BLaER1 treated with 17β-estradiol and CSF1 and Interleukin-3, amounts not matched to agents 10 nM and 100 nM (cell line): ENCODE measurements at regions not wholly inside any gene's neighbourhood (a gene's known extent, or its start where the extent isn't known, plus 50 kb on each side); places are given as distances from the start of the nearest gene placed in this dataset.

Experiments used
- H3K27ac ChIP-seq, 11 experiments: shearing (Covaris generic); formaldehyde crosslinking; 2 replicates each; pipeline ENCODE4 v1.8.1; 2022
- H3K27me3 ChIP-seq, 11 experiments: shearing (Covaris generic); formaldehyde crosslinking; 2 replicates each; pipeline ENCODE4 v1.8.1; 2022
- H3K36me3 ChIP-seq, 11 experiments: shearing (Covaris generic); formaldehyde crosslinking; 2 replicates each; pipeline ENCODE4 v1.8.1; 2022
- H3K4me1 ChIP-seq, 10 experiments: shearing (Covaris generic); formaldehyde crosslinking; 2 replicates each; pipeline ENCODE4 v1.8.1; 2022
- H3K4me2 ChIP-seq, 11 experiments: shearing (Covaris generic); formaldehyde crosslinking; 2 replicates each; pipeline ENCODE4 v1.8.1; 2022
- H3K4me3 ChIP-seq, 10 experiments: shearing (Covaris generic); formaldehyde crosslinking; 2 replicates each; pipeline ENCODE4 v1.8.1; 2022
- H3K9ac ChIP-seq, 11 experiments: shearing (Covaris generic); formaldehyde crosslinking; 2 replicates each; pipeline ENCODE4 v1.8.1; 2022
- H3K9me3 ChIP-seq, 11 experiments: shearing (Covaris generic); formaldehyde crosslinking; replicated peaks in 1 of 11; 2 replicates each; pipeline ENCODE4 v1.8.1; 2022
- H4K20me1 ChIP-seq, 11 experiments: shearing (Covaris generic); formaldehyde crosslinking; 2 replicates each; pipeline ENCODE4 v1.8.1; 2022
- Cebpa-rat ChIP-seq, 11 experiments: shearing (Covaris generic); IDR thresholded peaks; 2 replicates each; pipeline ENCODE4 v1.8.1; 2022

DNA sequence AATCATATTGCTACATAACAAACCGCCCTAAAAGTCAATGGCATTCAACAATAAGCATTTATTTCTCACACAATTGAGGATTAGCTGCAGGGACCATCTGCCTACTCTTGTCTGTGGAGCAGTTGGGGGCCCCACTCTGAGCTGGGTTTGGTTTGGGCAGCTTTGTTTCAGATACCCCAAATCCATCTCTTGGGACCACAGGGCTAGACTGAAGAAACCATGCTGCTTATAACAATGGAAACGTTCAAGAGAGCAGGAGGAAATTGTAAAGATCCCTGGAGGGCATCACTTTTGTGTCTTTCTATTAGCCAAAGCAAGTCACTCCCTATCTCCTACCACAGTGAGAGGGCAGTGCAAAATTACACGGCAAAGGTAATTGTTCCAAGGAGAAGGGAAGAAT, 146.5 kb upstream of the MGAT5 start:
- TF ChIP-seq Cebpa-rat (IDR thresholded peaks at IDR 0.05): no peak
- H4K20me1 ChIP-seq: no peaks in the 10 kb centered on the region
- H3K4me3 ChIP-seq: no peak overlapping the region
- peaks cover 0 to 6% (median 0%) of the 10 kb centered on the region in 11 experiments; a peak in 1 of 22 replicates for H3K36me3 ChIP-seq
- peak overlapping the region; percentile 41 to 79 (median 71); a peak in 21 of 22 replicates for H3K4me2 ChIP-seq
- peak overlapping the region in 9 of 11 experiments; percentile 23 to 70 (median 31); a peak in 11 of 22 replicates for H3K27ac ChIP-seq
- peaks cover 15 to 34% (median 28%) of the 10 kb centered on the region in 11 experiments; a peak in 21 of 22 replicates for H3K9me3 ChIP-seq
- peak overlapping the region in 1 of 11 experiments; percentile 35; a peak in 1 of 22 replicates for H3K9ac ChIP-seq
- no peaks in the 10 kb centered on the region for H3K27me3 ChIP-seq
- peaks cover 20 to 37% (median 24%) of the 10 kb centered on the region in 10 experiments for H3K4me1 ChIP-seq

DNA sequence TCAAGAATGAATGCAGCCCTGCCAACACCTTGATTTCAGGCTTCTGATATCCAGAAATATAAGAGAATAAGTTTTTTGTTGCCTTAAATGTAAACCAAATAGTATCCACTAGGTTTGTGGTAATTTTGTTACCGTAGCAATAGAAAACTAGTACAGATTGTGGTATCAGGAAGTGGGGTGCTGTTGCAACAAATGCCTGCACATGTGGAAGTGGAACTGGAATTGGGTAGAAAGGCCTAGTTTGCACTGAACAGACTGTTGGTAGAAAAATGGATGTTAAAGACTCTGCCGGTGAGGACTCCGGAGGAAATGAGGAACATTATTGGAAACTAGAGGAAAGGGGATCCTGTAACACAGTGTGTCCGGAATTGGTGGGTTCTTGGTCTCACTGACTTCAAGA, 145.8 kb upstream of the MGAT5 start:
- Histone ChIP-seq H4K20me1 (no peaks in the 10 kb centered on the region), H3K4me2 (peak overlapping the region; percentile 41 to 79 (median 71)), H3K9ac (peak overlapping the region in 3 of 11 experiments; percentile 6 to 33 (median 27); a peak in 3 of 22 replicates), H3K4me1 (peaks cover 20 to 39% (median 24%) of the 10 kb centered on the region in 10 experiments), H3K27me3 (no peaks in the 10 kb centered on the region), H3K9me3 (peaks cover 15 to 34% (median 28%) of the 10 kb centered on the region in 11 experiments; a peak in 21 of 22 replicates), H3K4me3 (no peak overlapping the region), H3K27ac (peak overlapping the region; percentile 23 to 70 (median 46); a peak in 14 of 22 replicates), H3K36me3 (peaks cover 0 to 6% (median 0%) of the 10 kb centered on the region in 11 experiments; a peak in 1 of 22 replicates)
- peak in 3 of 11 experiments; percentile 26 to 32 (median 29); a peak in 1 of 22 replicates for TF ChIP-seq Cebpa-rat (IDR thresholded peaks at IDR 0.05)

DNA sequence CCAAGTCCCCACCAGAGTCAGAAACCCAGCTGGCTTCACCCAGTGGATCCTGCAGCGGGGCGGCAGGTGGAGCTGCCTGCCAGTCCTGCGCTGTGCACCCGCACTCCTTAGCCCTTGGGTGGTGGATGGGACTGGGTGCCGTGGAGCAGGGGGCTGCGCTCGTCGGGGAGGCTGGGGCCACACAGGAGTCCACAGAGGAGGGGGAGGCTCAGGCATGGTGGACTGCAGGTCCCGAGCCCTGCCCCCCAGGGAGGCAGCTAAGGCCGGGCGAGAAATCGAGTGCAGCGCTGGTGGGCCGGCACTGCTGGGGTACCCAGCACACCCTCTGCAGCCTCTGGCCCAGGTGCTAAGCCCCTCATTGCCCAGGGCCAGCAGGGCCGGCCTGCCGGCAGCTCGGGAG, 144.6 kb upstream of the MGAT5 start:
- no peak overlapping the region; a peak in 1 of 22 replicates for H3K4me2 ChIP-seq
- H3K27ac ChIP-seq: no peak overlapping the region
- no peak overlapping the region for H3K9ac ChIP-seq
- H3K27me3 ChIP-seq: no peaks in the 10 kb centered on the region
- peaks cover 20 to 39% (median 24%) of the 10 kb centered on the region in 10 experiments for H3K4me1 ChIP-seq
- no peak for TF ChIP-seq Cebpa-rat (IDR thresholded peaks at IDR 0.05)
- peaks cover 15 to 34% (median 28%) of the 10 kb centered on the region in 11 experiments; a peak in 21 of 22 replicates for H3K9me3 ChIP-seq
- H3K36me3 ChIP-seq: peaks cover 0 to 6% (median 0%) of the 10 kb centered on the region in 11 experiments; a peak in 1 of 22 replicates
- H3K4me3 ChIP-seq: 0 out of 20 replicates have a peak overlapping the region, but pooled peaks of 1 of the 10 experiments have one; percentile 4
- no peaks in the 10 kb centered on the region for H4K20me1 ChIP-seq

- no peak for TF ChIP-seq Cebpa-rat (IDR thresholded peaks at IDR 0.05)
- Histone ChIP-seq H4K20me1 (no peaks in the 10 kb centered on the region), H3K27me3 (no peaks in the 10 kb centered on the region), H3K9ac (no peak overlapping the region), H3K4me1 (peaks cover 20 to 39% (median 24%) of the 10 kb centered on the region in 10 experiments), H3K36me3 (peaks cover 0 to 6% (median 0%) of the 10 kb centered on the region in 11 experiments; a peak in 1 of 22 replicates), H3K4me3 (peak overlapping the region in 1 of 10 experiments; percentile 4; a peak in 1 of 20 replicates), H3K9me3 (peaks cover 15 to 34% (median 28%) of the 10 kb centered on the region in 11 experiments; a peak in 21 of 22 replicates), H3K4me2 (no peak overlapping the region), H3K27ac (no peak overlapping the region)
These were observed 144.1 kb upstream of the MGAT5 start for GRCh38 chr2:134109725-134110124.

GRCh38 chr2:134110532-134110931, 143.3 kb upstream of the MGAT5 start:
- H3K36me3 ChIP-seq: peaks cover 0 to 6% (median 0%) of the 10 kb centered on the region in 11 experiments; a peak in 1 of 22 replicates
- peak overlapping the region in 3 of 11 experiments; percentile 5 to 61 (median 41); a peak in 3 of 22 replicates for H3K27ac ChIP-seq
- peaks cover 15 to 33% (median 28%) of the 10 kb centered on the region in 11 experiments; a peak in 21 of 22 replicates for H3K9me3 ChIP-seq
- no peak overlapping the region for H3K9ac ChIP-seq
- H3K4me3 ChIP-seq: peak overlapping the region in 1 of 10 experiments; percentile 4; a peak in 1 of 20 replicates
- peaks cover 20 to 39% (median 24%) of the 10 kb centered on the region in 10 experiments for H3K4me1 ChIP-seq
- H3K27me3 ChIP-seq: no peaks in the 10 kb centered on the region
- H4K20me1 ChIP-seq: no peaks in the 10 kb centered on the region
- H3K4me2 ChIP-seq: peak overlapping the region in 2 of 11 experiments; percentile 7 to 54; a peak in 2 of 22 replicates
- TF ChIP-seq Cebpa-rat (IDR thresholded peaks at IDR 0.05): no peak

GRCh38 chr2:134117676-134118075, 136.2 kb upstream of the MGAT5 start:
- peak overlapping the region in 5 of 11 experiments; percentile 62 to 95 (median 92); a peak in 10 of 22 replicates for H3K27ac ChIP-seq
- TF ChIP-seq Cebpa-rat (IDR thresholded peaks at IDR 0.05): peak in 5 of 11 experiments; percentile 14 to 63 (median 42); a peak in 6 of 22 replicates
- H3K4me3 ChIP-seq: no peak overlapping the region
- H3K36me3 ChIP-seq: peaks cover 0 to 2% (median 0%) of the 10 kb centered on the region in 11 experiments; a peak in 2 of 22 replicates
- H3K4me1 ChIP-seq: peaks cover 22 to 46% (median 43%) of the 10 kb centered on the region in 10 experiments
- peak overlapping the region in 9 of 11 experiments; percentile 27 to 95 (median 57); a peak in 16 of 22 replicates for H3K4me2 ChIP-seq
- H3K9me3 ChIP-seq: no peaks in the 10 kb centered on the region
- peak overlapping the region in 4 of 11 experiments; percentile 29 to 51 (median 42); a peak in 6 of 22 replicates for H3K9ac ChIP-seq
- no peaks in the 10 kb centered on the region for H3K27me3 ChIP-seq
- peaks cover 9 to 28% (median 18%) of the 10 kb centered on the region in 11 experiments; a peak in 21 of 22 replicates for H4K20me1 ChIP-seq

DNA sequence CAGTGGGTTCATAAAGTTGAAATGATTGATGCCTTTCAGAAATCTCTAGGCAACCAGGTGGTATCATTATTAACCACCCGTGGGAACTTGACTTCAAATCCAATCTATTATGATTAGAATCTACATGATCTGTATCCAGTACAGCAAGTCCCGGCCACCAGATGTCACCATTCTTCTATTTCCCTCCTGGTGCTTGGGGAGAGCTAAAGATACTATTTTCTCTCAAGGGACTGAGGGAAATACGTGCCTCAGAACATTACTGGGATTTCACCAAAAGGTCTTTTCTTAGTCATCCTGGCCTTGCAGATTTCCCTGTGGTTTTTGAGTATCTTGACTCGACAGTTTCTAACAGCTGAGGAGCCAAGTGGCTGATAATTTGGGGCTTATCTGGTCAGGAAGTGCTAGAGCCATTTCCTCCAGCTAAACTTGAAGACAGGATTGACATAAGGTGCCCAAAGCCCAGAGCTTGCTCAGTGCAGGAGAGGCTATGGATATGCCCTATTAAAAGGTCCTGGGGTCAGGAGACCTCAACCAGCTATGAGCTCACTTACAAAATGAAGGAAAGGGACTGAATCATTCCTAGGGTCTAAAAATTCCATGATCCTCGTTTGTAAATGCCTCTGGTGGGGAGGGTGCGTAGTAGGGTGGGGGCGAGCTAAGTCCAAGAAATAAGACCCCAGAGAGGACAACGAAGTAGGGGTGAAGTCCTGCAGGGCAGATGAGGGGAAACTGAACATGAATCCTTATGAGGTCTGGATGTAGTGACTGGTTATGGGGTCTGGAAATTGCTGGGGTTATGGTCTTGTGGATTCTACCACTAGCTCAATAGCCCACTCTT, 135.4 kb upstream of the MGAT5 start:
- H3K9me3 ChIP-seq: no peaks in the 10 kb centered on the region
- H3K27ac ChIP-seq: peak overlapping the region; percentile 21 to 95 (median 90); a peak in 21 of 22 replicates
- H4K20me1 ChIP-seq: peaks cover 17 to 36% (median 26%) of the 10 kb centered on the region in 11 experiments; a peak in 21 of 22 replicates
- H3K9ac ChIP-seq: peak overlapping the region; percentile 90 to 97 (median 94); a peak in 20 of 22 replicates
- H3K4me2 ChIP-seq: peak overlapping the region; percentile 85 to 96 (median 92)
- peak overlapping the region; percentile 89 to 99 (median 98) for H3K4me3 ChIP-seq
- 0 out of 22 replicates have a peak, but pooled peaks of 2 of the 11 experiments have one; percentile 11 to 31 for TF ChIP-seq Cebpa-rat (IDR thresholded peaks at IDR 0.05)
- H3K36me3 ChIP-seq: peaks cover 0 to 8% (median 0%) of the 10 kb centered on the region in 11 experiments; a peak in 2 of 22 replicates
- H3K27me3 ChIP-seq: no peaks in the 10 kb centered on the region
- peaks cover 30 to 54% (median 51%) of the 10 kb centered on the region in 10 experiments for H3K4me1 ChIP-seq

DNA sequence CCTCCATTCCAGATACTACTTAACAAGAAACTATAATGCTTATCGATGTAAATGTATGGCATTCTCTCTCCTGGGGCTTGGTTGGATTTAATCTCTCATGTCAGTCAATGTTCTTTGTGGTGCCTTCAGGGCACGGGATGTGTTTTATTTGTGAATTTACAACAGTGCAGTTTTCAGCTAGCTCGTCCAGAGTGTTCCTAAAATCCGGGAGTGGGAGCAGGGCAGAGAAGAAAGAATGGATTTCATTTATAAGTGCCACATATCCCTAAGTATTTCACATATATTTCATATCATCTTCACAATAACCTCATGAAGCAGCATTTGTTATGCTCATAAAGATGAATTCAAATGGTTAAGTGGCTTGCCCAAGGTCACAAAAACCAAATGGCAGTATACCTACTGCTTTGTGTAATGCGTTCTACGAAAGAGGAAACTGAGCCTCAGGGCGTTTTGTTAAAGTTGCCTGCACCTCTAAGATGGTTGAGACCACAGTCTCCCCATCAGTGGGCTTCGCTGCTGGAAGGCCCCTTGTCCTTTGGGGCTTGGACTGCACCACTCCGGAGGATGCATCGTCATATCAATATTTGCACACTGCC, 134.7 kb upstream of the MGAT5 start:
- peak overlapping the region; percentile 90 to 97 (median 94); a peak in 21 of 22 replicates for H3K9ac ChIP-seq

More for the DNA sequence above, 134.7 kb upstream of the MGAT5 start:
- peaks cover 0 to 8% (median 0%) of the 10 kb centered on the region in 11 experiments; a peak in 2 of 22 replicates for H3K36me3 ChIP-seq
- H3K27ac ChIP-seq: peak overlapping the region; percentile 21 to 95 (median 90); a peak in 21 of 22 replicates
- no peaks in the 10 kb centered on the region for H3K27me3 ChIP-seq
- peak overlapping the region; percentile 85 to 96 (median 92) for H3K4me2 ChIP-seq
- H4K20me1 ChIP-seq: peaks cover 24 to 43% (median 34%) of the 10 kb centered on the region in 11 experiments; a peak in 21 of 22 replicates
- H3K9me3 ChIP-seq: no peaks in the 10 kb centered on the region
- peak overlapping the region; percentile 89 to 99 (median 98) for H3K4me3 ChIP-seq
- no peak for TF ChIP-seq Cebpa-rat (IDR thresholded peaks at IDR 0.05)
- peaks cover 37 to 61% (median 58%) of the 10 kb centered on the region in 10 experiments for H3K4me1 ChIP-seq
